Natural killer cell (primary cell): ENCODE measurements at regions not wholly inside any gene's neighbourhood (a gene's known extent, or its start where the extent isn't known, plus 50 kb on each side); places are given as distances from the start of the nearest gene placed in this dataset.

Experiments used
- ATAC-seq, 3 donors: fragments of 150-1000 bp in 2 of 3; fragments of 200-7000 bp in 1 of 3; cut with Tn5 transposase; 1 replicate in 1 of 3; 2 replicates in 2 of 3; pipeline ENCODE4 v1.10.0; 2021; ENCODE audit warnings: mild to moderate bottlenecking in 2 of 3, moderate library complexity in 2 of 3
- DNase-seq, 2 donors: peaks; one replicate each; pipeline versions ENCODE4 v3.0.0 to v3.0.0-alpha.2; 2013 to 2021; ENCODE audit warnings: mixed read lengths in 1 of 2
- H3K27ac ChIP-seq: one replicate; pipeline ENCODE4 v1.5.1; 2013; ENCODE audit warnings: mild to moderate bottlenecking, low read length
- H3K27me3 ChIP-seq: one replicate; pipeline ENCODE4 v1.6.1; 2013; ENCODE audit warnings: low read length; ENCODE audit not compliant: control insufficient read depth, insufficient read depth
- H3K36me3 ChIP-seq: one replicate; pipeline ENCODE4 v1.6.1; 2013; ENCODE audit warnings: low read length; ENCODE audit not compliant: control insufficient read depth, insufficient read depth
- H3K4me1 ChIP-seq: one replicate; pipeline ENCODE4 v1.6.1; 2013; ENCODE audit warnings: low read length; ENCODE audit not compliant: control insufficient read depth, insufficient read depth
- H3K4me3 ChIP-seq: one replicate; pipeline ENCODE4 v1.5.1; 2013; ENCODE audit warnings: low read length
- H3K9me3 ChIP-seq: one replicate; pipeline ENCODE4 v1.6.1; 2013; ENCODE audit warnings: low read length; ENCODE audit not compliant: control insufficient read depth, insufficient read depth
- H3K27ac Mint-ChIP-seq, 2 donors: one replicate each; pipeline ENCODE4 v1.8.0; 2022; ENCODE audit warnings: mild to moderate bottlenecking in 2 of 2, mixed read lengths in 2 of 2, moderate library complexity in 1 of 2
- H3K27me3 Mint-ChIP-seq, 2 donors: one replicate each; pipeline ENCODE4 v1.8.0; 2022; ENCODE audit warnings: low read depth in 2 of 2, mixed read lengths in 2 of 2
- H3K36me3 Mint-ChIP-seq: one replicate; pipeline ENCODE4 v1.8.0; 2022; ENCODE audit warnings: mixed read lengths
- H3K4me1 Mint-ChIP-seq, 2 donors: one replicate each; pipeline ENCODE4 v1.8.0; 2022; ENCODE audit warnings: mixed read lengths in 2 of 2
- H3K4me3 Mint-ChIP-seq: one replicate; pipeline ENCODE4 v1.8.0; 2022; ENCODE audit warnings: mild to moderate bottlenecking, moderate library complexity, mixed read lengths
- H3K9me3 Mint-ChIP-seq, 2 donors: one replicate each; pipeline ENCODE4 v1.8.0; 2022; ENCODE audit warnings: mixed read lengths in 2 of 2
- CTCF ChIP-seq: fragments of 200-600 bp; IDR thresholded peaks from one replicate; pipeline ENCODE4 v1.8.0; 2022; ENCODE audit warnings: antibody characterized with exemption
- WGBS: methylation state at CpG from one replicate; pipeline ENCODE4 v1.1.7; 2013; ENCODE audit warnings: missing lambda C conversion rate; ENCODE audit not compliant: insufficient coverage; 5-methylcytosine and 5-hydroxymethylcytosine counted together
- intact Hi-C: fragments of 100-400 bp; cut with micrococcal nuclease; formaldehyde crosslinking; loops from one replicate; pipeline ENCODE4 v1.14.2; 2022

GRCh38 chr7:130887182-130887956, 153.4 kb upstream of the KLF14 start:
- no peaks in the 10 kb centered on the region for H3K27me3 Mint-ChIP-seq
- Histone ChIP-seq H3K4me3 (no peak overlapping the region), H3K27ac (no peak overlapping the region), H3K9me3 (no peaks in the 10 kb centered on the region), H3K27me3 (no peaks in the 10 kb centered on the region), H3K36me3 (peaks cover 36% of the 10 kb centered on the region), H3K4me1 (no peaks in the 10 kb centered on the region)
- no peak overlapping the region for H3K4me3 Mint-ChIP-seq
- WGBS: 82% methylated on average over 12 of the region's 12 CpGs
- H3K36me3 Mint-ChIP-seq: no peaks in the 10 kb centered on the region
- peaks cover 11 to 21% of the 10 kb centered on the region in 2 donors for H3K4me1 Mint-ChIP-seq
- peak overlapping the region; percentile 24 to 27 for H3K27ac Mint-ChIP-seq
- ATAC-seq: peak in 1 of 3 donors; percentile 20
- TF ChIP-seq CTCF: no peak
- no peak for DNase-seq
- no peaks in the 10 kb centered on the region for H3K9me3 Mint-ChIP-seq
- intact Hi-C loops: no loop called here

GRCh38 chr7:130887957-130888371, 154.0 kb upstream of the KLF14 start:
- Mint-ChIP-seq H3K27me3 (no peaks in the 10 kb centered on the region), H3K9me3 (no peaks in the 10 kb centered on the region), H3K27ac (peak overlapping the region in 1 of 2 donors; percentile 9), H3K4me1 (peaks cover 16 to 21% of the 10 kb centered on the region in 2 donors), H3K36me3 (no peaks in the 10 kb centered on the region), H3K4me3 (no peak overlapping the region)
- TF ChIP-seq CTCF: no peak
- no peaks in the 10 kb centered on the region for H3K27me3 ChIP-seq
- H3K9me3 ChIP-seq: no peaks in the 10 kb centered on the region
- no peak overlapping the region for H3K27ac ChIP-seq
- intact Hi-C loops: no loop called here
- no peak overlapping the region for H3K4me3 ChIP-seq
- peaks cover 30% of the 10 kb centered on the region for H3K36me3 ChIP-seq
- H3K4me1 ChIP-seq: no peaks in the 10 kb centered on the region
- ATAC-seq (no peak), DNase-seq (no peak)
- WGBS: 96% methylated on average over 12 of the region's 12 CpGs

- 91% methylated on average over 5 of the region's 5 CpGs for WGBS
- Mint-ChIP-seq H3K4me3 (no peak overlapping the region), H3K4me1 (peaks cover 16 to 23% of the 10 kb centered on the region in 2 donors)
Observed at GRCh38 chr7:130888468-130888867, 154.5 kb upstream of the KLF14 start.

More at GRCh38 chr7:130888468-130888867, 154.5 kb upstream of the KLF14 start:
- Histone ChIP-seq H3K4me1 (no peaks in the 10 kb centered on the region), H3K9me3 (no peaks in the 10 kb centered on the region), H3K36me3 (peaks cover 27% of the 10 kb centered on the region), H3K27ac (no peak overlapping the region), H3K27me3 (no peaks in the 10 kb centered on the region), H3K4me3 (no peak overlapping the region)
- Mint-ChIP-seq H3K27me3 (no peaks in the 10 kb centered on the region), H3K27ac (peak overlapping the region in 1 of 2 donors; percentile 9), H3K9me3 (no peaks in the 10 kb centered on the region), H3K36me3 (no peaks in the 10 kb centered on the region)
- intact Hi-C loops: no loop called here
- TF ChIP-seq CTCF: no peak
- no peak for DNase-seq
- ATAC-seq: no peak
